SK-N-SH (cell line): ENCODE measurements at regions not wholly inside any gene's neighbourhood (a gene's known extent, or its start where the extent isn't known, plus 50 kb on each side); places are given as distances from the start of the nearest gene placed in this dataset.

Experiments used
- CTCF ChIA-PET: fragments of 300-600, 350-600 bp; formaldehyde crosslinking; extraction: SDS; loops from one replicate; lab custom pipeline; 2021; lab: Yijun Ruan, JAX
- POLR2A ChIA-PET: fragments of 350-600 bp; sonication (Branson Sonifier 250); formaldehyde crosslinking; extraction: SDS; loops from one replicate; lab custom pipeline; 2020; ENCODE audit warnings: antibody characterized with exemption, inconsistent platforms; lab: Yijun Ruan, JAX
- DNase-seq: peaks from one replicate; pipeline ENCODE4 v3.0.0; 2012
- H2AFZ ChIP-seq: fragments of 200-600 bp; sonication (generic); 2 replicates; pipeline ENCODE4 v1.8.1; 2016; ENCODE audit warnings: antibody characterized with exemption, mild to moderate bottlenecking, low read depth
- H3F3A ChIP-seq: fragments of 200-600 bp; sonication (generic); replicated peaks from 2 replicates; pipeline ENCODE3; 2016; ENCODE audit warnings: antibody characterized with exemption, mild to moderate bottlenecking; ENCODE audit not compliant: insufficient read depth
- H3K27ac ChIP-seq, 2 experiments: fragments of 200-500 bp in 1 of 2; fragments of 200-600 bp in 1 of 2; sonication (Bioruptor generic) in 1 of 2; sonication (generic), shearing (Covaris generic) in 1 of 2; 2 replicates each; pipeline versions ENCODE4 v1.5.1 to v1.6.1; 2014 to 2016; ENCODE audit warnings: low read depth in 2 of 2, inconsistent platforms in 1 of 2, low read length in 1 of 2, mild to moderate bottlenecking in 1 of 2, mixed read lengths in 1 of 2
- H3K27me3 ChIP-seq: fragments of 200-600 bp; sonication (generic), shearing (Covaris generic); 2 replicates; pipeline ENCODE4 v1.6.1; 2016; ENCODE audit warnings: mixed run types; ENCODE audit not compliant: insufficient read depth
- H3K36me3 ChIP-seq, 2 experiments: fragments of 200-500 bp in 1 of 2; fragments of 200-600 bp in 1 of 2; sonication (Bioruptor generic) in 1 of 2; sonication (generic) in 1 of 2; replicated peaks in 1 of 2; 2 replicates each; pipeline versions ENCODE3 to v1.5.1; 2014 to 2016; ENCODE audit warnings: low read length in 1 of 2, mild to moderate bottlenecking in 1 of 2; ENCODE audit not compliant: insufficient read depth in 2 of 2, control insufficient read depth in 1 of 2
- H3K4me1 ChIP-seq, 2 experiments: fragments of 200-500 bp in 1 of 2; fragments of 200-600 bp in 1 of 2; sonication (Bioruptor generic) in 1 of 2; sonication (generic), shearing (Covaris generic) in 1 of 2; 2 replicates each; pipeline versions ENCODE4 v1.5.1 to v1.6.1; 2014 to 2016; ENCODE audit warnings: low read depth in 1 of 2, low read length in 1 of 2, mixed run types in 1 of 2; ENCODE audit not compliant: insufficient read depth in 2 of 2, control insufficient read depth in 1 of 2
- H3K4me2 ChIP-seq: fragments of 200-600 bp; sonication (generic), shearing (Covaris generic); 2 replicates; pipeline ENCODE4 v1.6.1; 2017; ENCODE audit warnings: mixed run types
- H3K4me3 ChIP-seq, 2 experiments: fragments of 200-500 bp in 1 of 2; fragments of 200-600 bp in 1 of 2; sonication (Bioruptor generic) in 1 of 2; sonication (generic), shearing (Covaris generic) in 1 of 2; 2 replicates each; pipeline versions ENCODE4 v1.5.1 to v1.8.1; 2014 to 2016; ENCODE audit warnings: low read depth in 2 of 2, inconsistent platforms in 1 of 2, low read length in 1 of 2, mild to moderate bottlenecking in 1 of 2, mixed read lengths in 1 of 2, moderate library complexity in 1 of 2
- H3K79me2 ChIP-seq: fragments of 200-600 bp; sonication (generic); 2 replicates; pipeline ENCODE4 v1.8.1; 2017; ENCODE audit warnings: mild to moderate bottlenecking; ENCODE audit not compliant: insufficient read depth
- H3K9ac ChIP-seq: fragments of 200-600 bp; sonication (generic); 2 replicates; pipeline ENCODE4 v1.6.1; 2017; ENCODE audit warnings: mixed run types
- H3K9me2 ChIP-seq: fragments of 200-600 bp; sonication (generic); 2 replicates; pipeline ENCODE4 v1.6.1; 2017; ENCODE audit warnings: mixed run types
- H3K9me3 ChIP-seq: fragments of 200-600 bp; sonication (generic); 2 replicates; pipeline ENCODE4 v1.6.1; 2017; ENCODE audit warnings: mixed run types, mild to moderate bottlenecking, moderate library complexity
- H4K20me1 ChIP-seq: fragments of 200-600 bp; sonication (generic); 2 replicates; pipeline ENCODE4 v1.6.1; 2017; ENCODE audit warnings: mild to moderate bottlenecking, mixed run types; ENCODE audit not compliant: insufficient read depth
- ELF1 ChIP-seq: IDR thresholded peaks from 2 replicates; pipeline ENCODE4 v1.4.0; 2012
- FOSL2 ChIP-seq: IDR thresholded peaks from 2 replicates; pipeline ENCODE4 v1.4.0; 2012; ENCODE audit warnings: low read depth, mild to moderate bottlenecking, moderate library complexity, borderline replicate concordance
- FOXM1 ChIP-seq: IDR thresholded peaks from 2 replicates; pipeline ENCODE4 v1.4.0; 2012; ENCODE audit warnings: low read depth, mild to moderate bottlenecking
- GABPA ChIP-seq: IDR thresholded peaks from 2 replicates; pipeline ENCODE4 v1.4.0; 2012; ENCODE audit warnings: low read depth, mild to moderate bottlenecking
- JUND ChIP-seq: IDR thresholded peaks from 2 replicates; pipeline ENCODE4 v1.4.0; 2012
- MEF2A ChIP-seq: IDR thresholded peaks from 2 replicates; pipeline ENCODE4 v1.4.0; 2012; ENCODE audit warnings: low read depth, borderline replicate concordance
- MXI1 ChIP-seq: IDR thresholded peaks from 2 replicates; pipeline ENCODE4 v1.6.1; 2012; ENCODE audit warnings: mild to moderate bottlenecking, low read depth, low read length, improper control_type of control experiment
- NFIC ChIP-seq: IDR thresholded peaks from 2 replicates; pipeline ENCODE4 v1.4.0; 2012; ENCODE audit warnings: borderline replicate concordance
- NRF1 ChIP-seq: IDR thresholded peaks from 2 replicates; pipeline ENCODE4 v1.6.1; 2012; ENCODE audit warnings: low read depth, mild to moderate bottlenecking, low read length
- PBX3 ChIP-seq: IDR thresholded peaks from 2 replicates; pipeline ENCODE4; 2012
- POLR2AphosphoS5 ChIP-seq: IDR thresholded peaks from 2 replicates; pipeline ENCODE4 v1.6.1; 2012; ENCODE audit warnings: low read depth, low read length
- RAD21 ChIP-seq: IDR thresholded peaks from 2 replicates; pipeline ENCODE4 v1.6.1; 2012; ENCODE audit warnings: mild to moderate bottlenecking, low read length
- TEAD4 ChIP-seq: IDR thresholded peaks from 2 replicates; pipeline ENCODE4 v1.4.0; 2012; ENCODE audit warnings: mild to moderate bottlenecking, borderline replicate concordance; ENCODE audit not compliant: insufficient read depth
- USF1 ChIP-seq: IDR thresholded peaks from 2 replicates; pipeline ENCODE4 v1.4.0; 2012; ENCODE audit warnings: low read depth, borderline replicate concordance
- ZBTB33 ChIP-seq: IDR thresholded peaks from 2 replicates; pipeline ENCODE4 v1.4.0; 2012; ENCODE audit warnings: low read depth, borderline replicate concordance
- WGBS: methylation state at CpG from one replicate; pipeline ENCODE4 v1.1.6; 2017; ENCODE audit warnings: low lambda C conversion rate; 5-methylcytosine and 5-hydroxymethylcytosine counted together
- TF ChIP-seq, protein P1 (sequence below): fragments of 200-600 bp; sonication (generic); IDR thresholded peaks from 2 replicates; pipeline ENCODE4 v1.6.1; 2017; ENCODE audit warnings: antibody characterized with exemption, mild to moderate bottlenecking, moderate library complexity
- TF ChIP-seq, protein P2 (sequence below): IDR thresholded peaks from 2 replicates; pipeline ENCODE4 v1.6.1; 2012; ENCODE audit warnings: mild to moderate bottlenecking, low read depth, low read length, moderate library complexity
- TF ChIP-seq, protein P3 (sequence below): IDR thresholded peaks from 2 replicates; pipeline ENCODE4 v1.4.0; 2012; ENCODE audit warnings: low read depth

DNA sequence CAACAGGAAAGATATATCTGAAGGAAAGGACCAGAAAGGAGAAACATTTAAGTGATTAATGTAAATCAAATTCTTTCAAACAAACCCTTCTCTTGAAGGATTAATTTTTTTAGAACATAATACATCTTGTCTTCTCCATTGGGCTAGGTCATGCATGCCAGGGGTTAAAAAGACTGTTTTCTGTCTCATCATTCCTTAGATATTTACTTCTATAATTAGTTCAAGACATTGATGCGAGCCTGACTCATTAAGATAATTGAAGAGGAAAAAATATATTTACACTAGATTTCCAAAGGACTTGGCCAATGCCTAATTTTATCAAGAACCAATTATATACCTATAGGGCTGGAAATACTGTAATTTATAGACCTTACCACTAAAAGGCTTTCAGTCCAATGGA is 166.6 kb upstream of the SETBP1 start:
- H3K79me2 ChIP-seq: no peaks in the 10 kb centered on the region
- CTCF ChIA-PET: no interaction called here
- DNase-seq: no peak
- TF ChIP-seq ELF1: no peak
- no peak for TF ChIP-seq JUND
- no peak for TF ChIP-seq MEF2A
- TF ChIP-seq FOXM1: no peak
- TF ChIP-seq MXI1: no peak
- TF ChIP-seq, protein P1, sequence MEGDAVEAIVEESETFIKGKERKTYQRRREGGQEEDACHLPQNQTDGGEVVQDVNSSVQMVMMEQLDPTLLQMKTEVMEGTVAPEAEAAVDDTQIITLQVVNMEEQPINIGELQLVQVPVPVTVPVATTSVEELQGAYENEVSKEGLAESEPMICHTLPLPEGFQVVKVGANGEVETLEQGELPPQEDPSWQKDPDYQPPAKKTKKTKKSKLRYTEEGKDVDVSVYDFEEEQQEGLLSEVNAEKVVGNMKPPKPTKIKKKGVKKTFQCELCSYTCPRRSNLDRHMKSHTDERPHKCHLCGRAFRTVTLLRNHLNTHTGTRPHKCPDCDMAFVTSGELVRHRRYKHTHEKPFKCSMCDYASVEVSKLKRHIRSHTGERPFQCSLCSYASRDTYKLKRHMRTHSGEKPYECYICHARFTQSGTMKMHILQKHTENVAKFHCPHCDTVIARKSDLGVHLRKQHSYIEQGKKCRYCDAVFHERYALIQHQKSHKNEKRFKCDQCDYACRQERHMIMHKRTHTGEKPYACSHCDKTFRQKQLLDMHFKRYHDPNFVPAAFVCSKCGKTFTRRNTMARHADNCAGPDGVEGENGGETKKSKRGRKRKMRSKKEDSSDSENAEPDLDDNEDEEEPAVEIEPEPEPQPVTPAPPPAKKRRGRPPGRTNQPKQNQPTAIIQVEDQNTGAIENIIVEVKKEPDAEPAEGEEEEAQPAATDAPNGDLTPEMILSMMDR: no peak
- TF ChIP-seq ZBTB33: no peak
- TF ChIP-seq, protein P2, sequence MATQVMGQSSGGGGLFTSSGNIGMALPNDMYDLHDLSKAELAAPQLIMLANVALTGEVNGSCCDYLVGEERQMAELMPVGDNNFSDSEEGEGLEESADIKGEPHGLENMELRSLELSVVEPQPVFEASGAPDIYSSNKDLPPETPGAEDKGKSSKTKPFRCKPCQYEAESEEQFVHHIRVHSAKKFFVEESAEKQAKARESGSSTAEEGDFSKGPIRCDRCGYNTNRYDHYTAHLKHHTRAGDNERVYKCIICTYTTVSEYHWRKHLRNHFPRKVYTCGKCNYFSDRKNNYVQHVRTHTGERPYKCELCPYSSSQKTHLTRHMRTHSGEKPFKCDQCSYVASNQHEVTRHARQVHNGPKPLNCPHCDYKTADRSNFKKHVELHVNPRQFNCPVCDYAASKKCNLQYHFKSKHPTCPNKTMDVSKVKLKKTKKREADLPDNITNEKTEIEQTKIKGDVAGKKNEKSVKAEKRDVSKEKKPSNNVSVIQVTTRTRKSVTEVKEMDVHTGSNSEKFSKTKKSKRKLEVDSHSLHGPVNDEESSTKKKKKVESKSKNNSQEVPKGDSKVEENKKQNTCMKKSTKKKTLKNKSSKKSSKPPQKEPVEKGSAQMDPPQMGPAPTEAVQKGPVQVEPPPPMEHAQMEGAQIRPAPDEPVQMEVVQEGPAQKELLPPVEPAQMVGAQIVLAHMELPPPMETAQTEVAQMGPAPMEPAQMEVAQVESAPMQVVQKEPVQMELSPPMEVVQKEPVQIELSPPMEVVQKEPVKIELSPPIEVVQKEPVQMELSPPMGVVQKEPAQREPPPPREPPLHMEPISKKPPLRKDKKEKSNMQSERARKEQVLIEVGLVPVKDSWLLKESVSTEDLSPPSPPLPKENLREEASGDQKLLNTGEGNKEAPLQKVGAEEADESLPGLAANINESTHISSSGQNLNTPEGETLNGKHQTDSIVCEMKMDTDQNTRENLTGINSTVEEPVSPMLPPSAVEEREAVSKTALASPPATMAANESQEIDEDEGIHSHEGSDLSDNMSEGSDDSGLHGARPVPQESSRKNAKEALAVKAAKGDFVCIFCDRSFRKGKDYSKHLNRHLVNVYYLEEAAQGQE: no peak
- TF ChIP-seq, protein P3, sequence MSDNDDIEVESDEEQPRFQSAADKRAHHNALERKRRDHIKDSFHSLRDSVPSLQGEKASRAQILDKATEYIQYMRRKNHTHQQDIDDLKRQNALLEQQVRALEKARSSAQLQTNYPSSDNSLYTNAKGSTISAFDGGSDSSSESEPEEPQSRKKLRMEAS: no peak
- no peak for TF ChIP-seq NFIC
- no peak for TF ChIP-seq NRF1
- no peak for TF ChIP-seq FOSL2
- no peak for TF ChIP-seq GABPA
- TF ChIP-seq POLR2AphosphoS5: no peak
- TF ChIP-seq RAD21: no peak
- no peak for TF ChIP-seq USF1
- no peak for TF ChIP-seq TEAD4
- TF ChIP-seq PBX3: no peak
- H3K9me3 ChIP-seq: no peaks in the 10 kb centered on the region
- WGBS: 3% methylated on average over 1 of the region's 1 CpG
- no peaks in the 10 kb centered on the region for H3K36me3 ChIP-seq
- H3F3A ChIP-seq: no peaks in the 10 kb centered on the region
- POLR2A ChIA-PET: no interaction called here
- H4K20me1 ChIP-seq: no peaks in the 10 kb centered on the region
- no peak overlapping the region for H3K9ac ChIP-seq
- H3K4me2 ChIP-seq: no peak overlapping the region
- H3K27me3 ChIP-seq: no peaks in the 10 kb centered on the region
- H3K4me1 ChIP-seq: peaks cover 0 to 12% of the 10 kb centered on the region in 2 experiments; a peak in 1 of 4 replicates
- no peak overlapping the region for H3K4me3 ChIP-seq
- H3K9me2 ChIP-seq: no peaks in the 10 kb centered on the region
- H2AFZ ChIP-seq: no peak overlapping the region
- H3K27ac ChIP-seq: no peak overlapping the region
